Ishikawa (cell line): ENCODE measurements at regions not wholly inside any gene's neighbourhood (a gene's known extent, or its start where the extent isn't known, plus 50 kb on each side); places are given as distances from the start of the nearest gene placed in this dataset.

Experiments used
- RAD21 ChIP-seq: IDR thresholded peaks from 2 replicates; pipeline ENCODE4 v1.6.1; 2012; ENCODE audit warnings: low read depth
- TAF1 ChIP-seq: IDR thresholded peaks from 2 replicates; pipeline ENCODE4 v1.6.1; 2012; ENCODE audit warnings: low read depth, mild to moderate bottlenecking
- TCF12 ChIP-seq: IDR thresholded peaks from 2 replicates; pipeline ENCODE4 v1.6.1; 2012; ENCODE audit warnings: low read depth
- YY1 ChIP-seq: IDR thresholded peaks from 2 replicates; pipeline ENCODE4 v1.6.1; 2012; ENCODE audit warnings: low read depth

GRCh38 chr20:60500038-60500701 is 541.9 kb downstream of the CDH26 start:
- TF ChIP-seq RAD21 (no peak), TAF1 (no peak), TCF12 (no peak), YY1 (no peak)
